ENCODE measurements at regions not wholly inside any gene's neighbourhood (a gene's known extent, or its start where the extent isn't known, plus 50 kb on each side); places are given as distances from the start of the nearest gene placed in this dataset.

GRCh38 chrX:73963682-73964081 lies 111.2 kb upstream of the XIST start:
- Histone ChIP-seq H3K9ac (ENCODE audit: insufficient read depth, low read depth, low read length) (no peak overlapping the region), H4K20me1 (ENCODE audit: insufficient read depth, low read length) (no peaks in the 10 kb centered on the region; the same call in 1 of the 2 replicates), H3K4me3 (replicated peaks in 1 of 3; ENCODE audit: insufficient read depth in 1 of 3, low read depth in 2 of 3, low read length in 3 of 3) (no peak overlapping the region), H3K4me1 (ENCODE audit: insufficient read depth, low read length) (0 out of 2 replicates have a peak, but pooled peaks cover 6% of the 10 kb centered on the region), H3K9me3 (ENCODE audit: low read length) (no peaks in the 10 kb centered on the region), H2AFZ (ENCODE audit: low read length) (no peak overlapping the region), H3K27ac (ENCODE audit: extremely low read length, insufficient read depth, low read length) (no peak overlapping the region), H3K4me2 (ENCODE audit: low read depth, low read length) (no peak overlapping the region), H3K27me3 (ENCODE audit: control insufficient read depth in 1 of 2, insufficient read depth in 2 of 2, low read length in 2 of 2) (no peaks in the 10 kb centered on the region), H3K79me2 (ENCODE audit: insufficient read depth, low read length) (peaks cover 34% of the 10 kb centered on the region), H3K36me3 (replicated peaks in 1 of 2; ENCODE audit: control insufficient read depth in 1 of 2, insufficient read depth in 2 of 2, low read length in 2 of 2) (no peaks in the 10 kb centered on the region)
- FAIRE-seq (no peak), DNase-seq (ENCODE audit: low spot score) (no peak), ATAC-seq (no peak)
- in situ Hi-C loops (cut with HindIII; ENCODE audit: extremely low pct_ligation_motif_present, low pct_unique_long_range_greater_than_20kb) (no loop called here), intact Hi-C loops (cut with micrococcal nuclease; ENCODE audit: unreplicated experiment) (no loop called here)
- CTCF ChIA-PET (ENCODE audit: low intra/inter-chr PET ratio, low total read pairs), result no interaction called here
- POLR2A ChIA-PET, result no interaction called here
- BruUV-seq (replicated peaks), result no TSS peak
- no peak for TF ChIP-seq ZNF878 (CRISPR knock-in tag; IDR thresholded peaks at IDR 0.05)
- no peak for TF ChIP-seq ZNF589 (CRISPR knock-in tag; conservative IDR thresholded peaks at IDR 0.05)
- no peak for TF ChIP-seq MTF1 (CRISPR knock-in tag; IDR thresholded peaks at IDR 0.05)
- no peak for TF ChIP-seq BHLHE40 (IDR thresholded peaks at IDR 0.05; ENCODE audit: low read length)
- TF ChIP-seq TP53 (CRISPR knock-in tag; conservative IDR thresholded peaks at IDR 0.05), result no peak
- TF ChIP-seq, protein P1, sequence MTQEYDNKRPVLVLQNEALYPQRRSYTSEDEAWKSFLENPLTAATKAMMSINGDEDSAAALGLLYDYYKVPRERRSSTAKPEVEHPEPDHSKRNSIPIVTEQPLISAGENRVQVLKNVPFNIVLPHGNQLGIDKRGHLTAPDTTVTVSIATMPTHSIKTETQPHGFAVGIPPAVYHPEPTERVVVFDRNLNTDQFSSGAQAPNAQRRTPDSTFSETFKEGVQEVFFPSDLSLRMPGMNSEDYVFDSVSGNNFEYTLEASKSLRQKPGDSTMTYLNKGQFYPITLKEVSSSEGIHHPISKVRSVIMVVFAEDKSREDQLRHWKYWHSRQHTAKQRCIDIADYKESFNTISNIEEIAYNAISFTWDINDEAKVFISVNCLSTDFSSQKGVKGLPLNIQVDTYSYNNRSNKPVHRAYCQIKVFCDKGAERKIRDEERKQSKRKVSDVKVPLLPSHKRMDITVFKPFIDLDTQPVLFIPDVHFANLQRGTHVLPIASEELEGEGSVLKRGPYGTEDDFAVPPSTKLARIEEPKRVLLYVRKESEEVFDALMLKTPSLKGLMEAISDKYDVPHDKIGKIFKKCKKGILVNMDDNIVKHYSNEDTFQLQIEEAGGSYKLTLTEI (CRISPR knock-in tag; conservative IDR thresholded peaks at IDR 0.05), result no peak
- no peak for TF ChIP-seq ARHGAP35 (CRISPR knock-in tag; IDR thresholded peaks at IDR 0.05; ENCODE audit: borderline replicate concordance)
- TF ChIP-seq ZBTB49 (CRISPR knock-in tag; IDR thresholded peaks at IDR 0.05; ENCODE audit: borderline replicate concordance), result no peak
- TF ChIP-seq ZBTB43 (CRISPR knock-in tag; conservative IDR thresholded peaks at IDR 0.05), result no peak
- no peak for TF ChIP-seq BATF2 (CRISPR knock-in tag; IDR thresholded peaks at IDR 0.05)
- no peak for TF ChIP-seq ZNF274 (CRISPR knock-in tag; IDR thresholded peaks at IDR 0.05)
- WGBS (ENCODE audit: low lambda C conversion rate), result 99% methylated on average over 7 of the region's 9 CpGs
